ENCODE measurements at regions not wholly inside any gene's neighbourhood (a gene's known extent, or its start where the extent isn't known, plus 50 kb on each side); places are given as distances from the start of the nearest gene placed in this dataset.

DNA sequence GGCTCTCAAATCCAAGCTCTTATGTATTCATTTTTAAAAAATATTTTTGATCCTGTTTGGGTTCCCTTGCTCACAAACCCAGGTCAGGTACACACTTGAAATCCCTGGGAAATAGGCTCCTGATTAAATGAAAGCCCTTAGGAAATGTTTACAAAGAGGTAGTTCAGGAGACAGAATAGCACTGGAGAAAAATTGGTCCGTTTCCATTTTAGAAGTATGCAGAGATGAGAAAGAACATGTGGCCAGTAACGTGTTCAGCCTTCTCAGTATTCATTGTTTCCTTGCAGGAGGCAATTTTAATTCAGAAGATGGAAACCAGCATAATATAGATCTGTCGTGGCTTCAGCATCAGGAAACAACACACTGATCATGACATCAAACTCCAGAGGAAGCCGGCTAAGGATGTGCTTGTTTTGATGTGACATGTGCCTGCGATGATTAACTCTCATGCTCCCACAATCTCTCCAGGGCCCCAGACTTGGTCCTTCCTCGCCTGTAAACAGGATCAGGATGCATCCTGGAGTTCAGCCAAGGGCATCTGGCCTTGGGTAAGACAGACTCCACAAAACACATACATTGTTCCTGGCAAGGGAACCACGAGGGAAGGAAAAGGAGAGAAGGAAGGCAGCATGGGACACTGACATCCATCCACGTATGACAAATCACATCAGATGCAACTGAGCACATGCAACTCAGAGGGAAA is 350.5 kb upstream of the THBS1 start:
- TF ChIP-seq, protein P1, sequence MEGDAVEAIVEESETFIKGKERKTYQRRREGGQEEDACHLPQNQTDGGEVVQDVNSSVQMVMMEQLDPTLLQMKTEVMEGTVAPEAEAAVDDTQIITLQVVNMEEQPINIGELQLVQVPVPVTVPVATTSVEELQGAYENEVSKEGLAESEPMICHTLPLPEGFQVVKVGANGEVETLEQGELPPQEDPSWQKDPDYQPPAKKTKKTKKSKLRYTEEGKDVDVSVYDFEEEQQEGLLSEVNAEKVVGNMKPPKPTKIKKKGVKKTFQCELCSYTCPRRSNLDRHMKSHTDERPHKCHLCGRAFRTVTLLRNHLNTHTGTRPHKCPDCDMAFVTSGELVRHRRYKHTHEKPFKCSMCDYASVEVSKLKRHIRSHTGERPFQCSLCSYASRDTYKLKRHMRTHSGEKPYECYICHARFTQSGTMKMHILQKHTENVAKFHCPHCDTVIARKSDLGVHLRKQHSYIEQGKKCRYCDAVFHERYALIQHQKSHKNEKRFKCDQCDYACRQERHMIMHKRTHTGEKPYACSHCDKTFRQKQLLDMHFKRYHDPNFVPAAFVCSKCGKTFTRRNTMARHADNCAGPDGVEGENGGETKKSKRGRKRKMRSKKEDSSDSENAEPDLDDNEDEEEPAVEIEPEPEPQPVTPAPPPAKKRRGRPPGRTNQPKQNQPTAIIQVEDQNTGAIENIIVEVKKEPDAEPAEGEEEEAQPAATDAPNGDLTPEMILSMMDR (IDR thresholded peaks at IDR 0.05) = no peak
- no peak for TF ChIP-seq POLR2AphosphoS5 (IDR thresholded peaks at IDR 0.05)
- TF ChIP-seq POLR2A (IDR thresholded peaks at IDR 0.05) = no peak
- no peak for TF ChIP-seq EP300 (IDR thresholded peaks at IDR 0.05)
